NCI-H446 (cell line): ENCODE measurements at regions not wholly inside any gene's neighbourhood (a gene's known extent, or its start where the extent isn't known, plus 50 kb on each side); places are given as distances from the start of the nearest gene placed in this dataset.

Source experiments
- DNase-seq, 2 experiments: peaks; one replicate each; lab custom pipeline; 2025; lab: John Stamatoyannopoulos, UW

DNA sequence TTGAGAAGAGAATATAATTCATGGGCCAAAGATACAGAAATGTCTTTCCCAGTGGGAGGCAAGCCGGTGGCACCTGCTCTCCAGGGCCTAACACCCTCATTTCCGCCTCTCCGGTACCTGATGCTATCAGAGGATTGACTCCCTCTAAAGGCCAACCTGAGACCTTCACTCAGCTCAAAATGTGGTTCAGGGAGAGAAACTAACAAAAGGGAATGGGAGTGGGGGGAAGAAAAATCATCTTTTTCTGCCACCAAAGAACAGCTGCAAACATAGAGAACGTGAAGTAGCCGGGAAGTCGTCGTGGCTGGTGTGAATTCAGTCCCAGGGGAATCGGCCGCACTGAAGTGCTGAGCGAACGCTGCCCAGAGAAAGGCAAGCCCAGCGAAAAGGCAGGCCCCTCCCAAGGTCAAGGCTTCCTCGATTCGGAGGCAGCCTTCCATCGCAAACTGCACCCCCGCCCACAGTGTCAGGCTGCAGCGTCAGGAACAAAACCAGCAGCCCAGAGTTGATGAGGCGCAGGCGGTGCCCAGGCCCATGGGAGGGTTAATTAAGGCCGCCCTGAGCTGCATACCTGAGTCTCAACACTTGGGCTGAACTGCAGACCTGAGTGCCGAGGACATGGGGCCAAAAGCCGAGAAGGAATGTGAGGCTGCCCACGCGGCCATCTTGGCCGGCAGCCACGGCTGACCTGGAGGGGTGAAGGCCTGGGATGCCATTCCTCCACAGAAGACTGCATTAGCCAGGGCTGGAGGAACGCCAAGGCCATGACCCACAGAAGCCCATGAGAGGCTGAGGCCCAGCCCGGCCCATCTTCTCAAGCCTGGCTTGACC lies 160.2 kb downstream of the PSMG1 start:
- no peak for DNase-seq

DNA sequence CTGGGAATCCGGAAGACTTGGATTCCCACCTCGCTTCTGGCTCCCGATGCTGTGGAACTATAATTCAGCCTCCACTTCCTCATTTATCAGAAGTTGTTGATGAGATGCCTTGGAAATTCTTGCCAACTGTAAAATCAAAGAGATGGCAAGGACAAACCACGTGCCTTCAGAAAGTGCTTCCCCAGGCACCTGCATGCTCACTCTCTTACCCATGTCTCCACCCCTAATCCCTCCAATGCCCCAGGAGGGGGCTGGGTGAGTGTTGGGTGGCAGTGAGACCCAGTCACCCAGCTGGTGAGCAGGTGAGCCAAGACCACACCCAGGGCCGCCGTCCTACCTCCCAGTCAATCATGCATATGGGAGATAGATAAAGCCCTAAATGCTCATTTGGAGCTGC lies 160.8 kb downstream of the PSMG1 start:
- DNase-seq = no peak

GRCh38 chr21:39022035-39022434 lies 161.2 kb downstream of the PSMG1 start:
- no peak for DNase-seq

DNA sequence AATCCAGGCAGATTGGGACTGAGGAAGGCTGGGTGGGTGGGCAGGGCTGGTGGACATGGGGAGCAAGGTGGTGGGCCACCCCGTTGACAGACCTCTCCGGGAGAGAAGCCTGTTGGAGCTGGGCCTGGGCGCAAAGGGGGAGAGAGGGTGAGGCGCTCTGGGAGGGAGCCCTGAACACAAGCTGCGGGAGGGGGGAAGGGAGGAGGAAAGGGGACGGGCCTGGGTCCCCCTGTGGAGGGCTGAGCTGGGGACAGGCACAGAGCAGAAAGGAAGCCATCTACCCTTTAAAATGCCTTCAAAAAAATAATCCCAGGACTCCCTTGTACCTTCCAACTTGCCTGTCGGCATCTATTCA lies 161.8 kb downstream of the PSMG1 start:
- DNase-seq = no peak

DNA sequence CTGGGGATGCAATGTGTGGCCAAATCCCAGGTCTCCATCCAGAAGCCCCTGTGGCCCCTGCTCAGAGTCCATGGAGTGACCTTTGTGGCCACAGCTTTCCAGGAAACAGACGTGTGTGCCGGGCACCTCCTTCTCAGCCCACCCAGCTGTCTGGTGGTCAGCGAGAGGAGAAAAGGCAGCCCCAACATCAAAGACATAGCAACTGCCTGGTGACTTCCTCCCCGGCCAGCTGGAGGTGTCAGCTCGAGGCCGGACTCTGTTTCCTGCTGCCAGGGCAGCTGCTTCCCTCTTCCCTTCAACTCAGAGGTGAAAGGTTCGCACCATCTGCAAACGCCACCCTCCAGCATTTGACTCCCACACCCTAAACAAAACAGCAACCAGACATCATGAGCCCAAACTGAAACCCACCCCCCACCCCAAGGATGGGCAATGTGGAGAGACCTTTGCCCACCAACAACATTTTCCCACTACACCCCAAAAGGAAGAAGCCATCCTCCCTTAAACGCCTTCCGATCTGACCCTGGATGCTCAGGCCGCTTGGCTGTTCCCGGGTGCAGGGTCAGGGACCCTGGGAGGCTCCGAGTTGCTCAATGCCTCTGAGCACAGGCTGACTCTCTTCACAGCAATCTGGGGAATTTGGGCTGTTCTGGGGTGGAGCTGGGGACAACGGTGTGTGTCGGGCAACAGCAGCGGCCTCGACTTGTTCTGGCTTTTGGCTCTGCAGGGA lies 162.3 kb downstream of the PSMG1 start:
- no peak for DNase-seq

DNA sequence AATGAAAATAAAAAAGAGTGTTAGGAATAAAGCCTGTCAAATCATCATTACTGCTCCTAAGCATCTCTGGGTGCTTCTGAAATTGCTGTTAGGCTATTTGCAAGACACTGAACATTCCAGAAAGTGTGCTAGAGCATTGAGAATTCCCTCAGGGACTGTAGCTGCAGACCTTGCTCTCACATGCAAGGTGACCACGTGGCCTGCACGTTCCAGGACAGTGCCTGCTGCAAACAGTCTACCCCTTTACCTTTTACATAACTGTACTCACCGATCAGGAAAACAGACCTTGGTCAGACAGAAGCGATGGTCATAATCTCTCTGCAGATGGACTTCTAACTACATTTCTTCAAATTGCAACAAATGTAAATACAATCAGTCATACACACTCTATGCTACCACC lies 164.5 kb downstream of the PSMG1 start:
- DNase-seq = no peak

DNA sequence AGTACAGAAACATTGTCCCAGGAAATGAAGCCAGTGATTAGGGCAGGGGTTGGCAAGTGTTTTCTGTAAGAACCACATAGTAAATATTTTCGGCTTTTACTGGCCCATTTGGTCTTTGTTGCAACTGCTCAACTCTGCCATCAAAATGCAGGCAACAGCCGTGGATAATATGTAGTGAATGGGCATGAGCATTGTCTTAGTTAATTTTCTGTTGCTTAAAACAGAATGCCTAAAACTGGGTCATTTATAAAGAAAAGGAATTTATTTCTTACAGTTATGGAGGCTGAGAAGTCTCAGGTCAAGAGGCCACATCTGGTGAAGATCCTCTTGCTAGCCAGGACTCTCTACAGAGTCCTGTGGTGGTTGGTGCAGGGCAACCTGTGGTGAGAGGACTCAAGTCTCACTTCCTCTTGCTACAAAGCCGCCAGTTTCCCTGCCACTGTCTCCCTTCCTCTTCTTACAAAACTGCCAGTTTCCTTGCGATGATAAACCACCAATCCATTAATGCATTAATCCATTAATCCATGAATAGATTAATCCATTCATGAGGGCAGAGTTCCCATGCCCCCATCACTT lies 166.4 kb downstream of the PSMG1 start:
- no peak for DNase-seq

GRCh38 chr21:39014747-39015146 lies 168.5 kb downstream of the PSMG1 start:
- no peak for DNase-seq

DNA sequence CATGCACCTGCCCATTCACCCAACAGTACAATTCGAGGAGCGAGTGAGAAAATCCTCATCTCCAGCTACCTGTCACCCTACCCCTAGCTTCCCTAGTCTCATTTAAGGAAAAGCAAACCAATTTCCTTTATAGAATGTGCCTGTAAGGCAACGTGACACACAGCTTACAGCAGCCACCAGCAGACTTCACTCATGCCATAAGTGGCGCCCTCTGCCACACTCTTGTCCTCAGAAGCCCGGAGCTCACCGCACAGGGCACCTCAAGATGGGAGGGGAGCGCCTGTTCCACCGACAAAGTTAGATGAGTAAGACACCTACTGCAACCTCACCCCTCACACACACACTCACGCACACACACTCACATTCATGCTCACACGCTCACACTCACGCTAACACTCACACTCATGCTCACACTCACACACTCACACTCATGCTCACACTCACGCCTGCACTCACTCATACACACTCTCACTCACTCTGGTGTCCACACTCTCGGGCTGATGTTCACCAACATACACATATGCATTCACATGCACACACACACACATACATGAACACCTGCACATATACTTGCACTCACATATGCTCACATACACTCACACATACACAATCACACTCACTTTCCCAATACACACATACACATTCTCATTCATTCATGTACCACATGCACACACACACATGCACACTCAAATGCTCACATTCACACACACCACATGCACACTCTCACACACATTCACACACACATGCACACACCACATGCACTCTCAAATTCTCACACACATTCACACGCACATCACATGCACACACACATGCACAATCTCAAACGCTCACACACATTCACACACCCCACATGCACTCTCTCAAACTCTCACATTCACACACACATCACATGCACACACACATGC lies 170.7 kb downstream of the PSMG1 start:
- DNase-seq = no peak

DNA sequence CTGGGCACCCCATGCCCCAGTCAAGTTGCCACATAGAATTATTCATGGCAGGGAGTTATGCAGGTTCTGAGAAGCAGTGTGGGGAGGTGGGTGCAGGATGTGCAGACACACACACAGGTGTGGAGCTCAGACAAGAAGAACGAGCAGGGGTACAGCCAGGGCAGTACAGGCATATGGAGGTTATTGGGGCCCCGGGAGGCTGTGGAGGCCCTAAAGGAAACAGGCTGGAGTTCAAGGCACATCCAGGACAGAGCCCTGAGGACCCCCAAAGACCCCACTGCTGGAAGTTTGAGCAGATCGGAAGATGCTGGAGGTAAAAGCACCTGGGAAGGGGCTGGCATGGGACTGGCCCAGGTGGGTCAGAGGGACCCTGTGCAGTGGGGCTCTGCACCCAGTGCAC lies 171.3 kb downstream of the PSMG1 start:
- DNase-seq = no peak

DNA sequence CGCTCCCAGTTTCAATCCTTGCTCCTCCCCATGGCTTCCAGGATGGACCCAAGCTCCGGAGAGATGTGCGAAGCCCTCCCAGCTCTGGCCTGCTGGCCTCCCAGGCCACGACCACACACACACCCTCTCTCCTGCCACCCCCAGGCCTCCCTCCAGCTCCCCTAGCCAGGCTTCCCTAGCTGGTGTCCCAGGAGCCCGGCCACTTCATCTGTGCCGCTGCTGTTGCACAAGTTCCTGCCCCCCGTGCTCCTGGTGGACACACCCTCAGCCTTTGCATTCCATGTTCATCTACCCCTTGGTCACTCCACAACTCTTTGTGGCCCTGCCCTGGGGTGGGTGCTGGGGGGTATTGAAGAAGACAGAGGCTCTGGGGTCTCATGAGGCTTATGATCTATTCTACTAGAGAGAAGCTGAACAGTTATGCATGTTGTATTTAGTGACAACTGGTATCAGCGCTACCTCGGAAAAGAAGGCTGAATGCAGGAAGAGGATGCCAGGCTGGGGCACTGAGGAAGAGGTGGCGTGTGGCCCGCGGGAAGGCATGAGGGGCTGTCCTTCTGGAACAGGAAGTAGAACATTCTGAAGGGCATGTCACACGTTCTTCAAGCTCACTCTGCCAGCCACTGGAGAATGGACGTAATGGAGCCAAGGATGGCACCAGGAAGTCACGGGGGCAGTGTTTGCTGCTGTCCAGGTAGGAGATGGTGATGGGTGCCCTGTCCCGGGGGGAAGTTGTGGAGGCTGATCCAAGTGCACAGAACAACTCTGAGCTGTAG lies 172.4 kb downstream of the PSMG1 start:
- DNase-seq = no peak

DNA sequence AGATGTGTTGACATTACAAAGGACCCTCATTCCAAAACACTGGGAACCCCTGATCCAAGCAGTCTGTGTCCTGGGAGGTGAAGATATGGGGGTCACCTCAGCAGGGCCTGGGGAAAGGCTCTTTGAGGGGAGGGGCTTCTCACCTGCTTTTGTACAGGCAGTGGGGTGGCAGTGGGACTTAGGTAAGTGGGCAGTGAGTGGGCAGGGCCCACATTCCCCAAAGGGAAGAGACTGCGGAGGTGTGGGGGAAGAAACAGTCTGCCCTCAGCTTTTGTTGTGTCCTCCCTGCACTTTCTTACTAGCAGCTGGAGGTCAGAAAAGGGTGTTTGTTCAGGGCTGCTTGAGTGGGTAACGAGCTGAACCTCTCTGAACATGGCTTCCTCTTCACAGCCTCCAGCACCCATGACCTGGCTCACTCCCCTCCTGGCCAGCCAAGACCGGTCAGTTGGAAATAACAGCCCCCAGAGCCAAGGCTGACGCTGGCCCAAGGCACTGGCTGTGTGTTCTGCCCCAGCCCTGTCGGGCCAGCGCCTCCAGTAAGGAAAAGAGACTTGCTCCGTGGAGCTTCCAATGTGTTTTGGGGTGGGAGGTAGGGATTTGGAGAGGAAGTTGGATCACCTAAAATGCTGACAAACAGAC lies 173.5 kb downstream of the PSMG1 start:
- DNase-seq = no peak

DNA sequence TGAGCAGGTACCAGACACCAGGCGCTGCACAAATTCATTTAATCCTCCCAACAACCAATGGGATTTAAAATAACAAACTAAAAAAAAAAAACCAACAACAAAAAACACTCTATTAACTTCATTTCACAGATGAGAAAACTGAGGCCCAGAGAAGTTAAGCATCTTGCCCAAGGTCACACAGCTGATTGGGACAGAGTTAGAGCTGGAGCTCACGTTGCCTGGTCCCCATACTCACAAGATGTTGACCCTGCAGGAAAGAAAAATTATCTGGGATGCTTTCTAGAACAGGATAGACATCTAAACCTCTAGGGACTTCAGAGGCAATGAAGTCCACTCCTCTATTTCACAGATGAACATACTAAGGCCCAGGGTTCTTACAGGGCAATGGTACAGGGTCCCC lies 175.3 kb downstream of the PSMG1 start:
- DNase-seq = no peak

DNA sequence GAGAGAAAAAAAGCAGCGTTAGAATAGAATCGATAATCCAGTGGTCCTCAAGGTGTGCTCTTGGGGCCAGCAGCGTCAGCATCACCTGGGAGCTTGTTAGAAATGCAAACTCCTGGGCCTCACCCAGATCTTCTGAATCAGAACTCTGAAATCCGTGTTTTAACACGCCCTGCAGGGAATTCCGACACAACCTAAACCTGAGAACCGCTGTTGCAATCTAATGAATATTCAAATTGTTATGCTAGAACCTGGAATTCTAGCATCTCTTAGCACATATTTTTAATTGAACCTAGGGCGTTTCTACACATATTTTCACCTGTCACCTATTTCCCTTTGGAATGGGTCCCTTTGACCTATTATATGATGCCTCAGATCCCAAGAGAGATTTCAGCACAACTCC lies 175.7 kb downstream of the PSMG1 start:
- DNase-seq = no peak

GRCh38 chr21:39006571-39007311 lies 176.5 kb downstream of the PSMG1 start:
- DNase-seq = no peak

DNA sequence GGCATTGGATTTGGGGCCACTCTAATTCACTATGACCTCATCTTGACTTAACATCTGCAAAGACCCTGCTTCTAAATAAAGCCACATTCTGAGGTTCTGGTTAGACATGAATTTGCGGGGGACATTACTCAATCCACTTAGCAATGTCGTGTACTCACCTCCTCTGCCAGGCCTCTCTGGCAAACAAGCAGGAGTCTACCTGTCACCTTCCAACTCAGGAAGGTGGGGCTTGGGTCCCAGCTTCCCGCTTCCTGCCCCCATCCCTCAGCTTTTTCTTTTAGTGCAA lies 177.8 kb downstream of the PSMG1 start:
- no peak for DNase-seq

GRCh38 chr21:39004634-39005501 lies 178.4 kb downstream of the PSMG1 start:
- no peak for DNase-seq

DNA sequence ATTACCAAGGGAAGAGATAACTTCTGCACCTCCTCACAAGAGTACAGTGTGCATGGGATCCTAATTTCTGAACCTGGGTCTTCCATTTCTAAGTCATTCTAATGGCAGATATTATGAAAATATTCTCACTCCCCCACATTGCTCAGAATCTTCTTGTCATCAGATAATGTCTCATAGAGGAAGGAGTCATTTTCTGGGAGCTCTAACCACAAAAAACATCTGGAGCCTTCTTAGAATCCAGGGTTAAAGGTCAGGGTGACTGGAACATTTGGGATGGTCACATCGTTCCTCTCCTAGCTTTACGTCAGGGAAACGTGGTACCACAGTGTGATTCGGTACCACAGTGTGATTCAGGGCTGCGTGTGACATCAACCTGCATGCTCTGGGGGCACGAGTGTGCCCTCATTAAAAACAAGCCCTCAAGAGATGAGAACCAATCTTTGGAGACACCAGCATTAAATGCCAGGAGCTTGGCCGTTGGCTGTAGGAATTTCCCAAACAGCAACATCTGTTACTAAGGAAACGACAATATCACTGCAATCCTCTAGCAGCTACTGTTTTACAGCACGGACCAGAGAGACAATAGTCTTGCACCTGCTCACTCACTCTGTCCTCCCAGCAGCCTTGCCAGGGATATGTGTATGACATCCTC lies 179.1 kb downstream of the PSMG1 start:
- no peak for DNase-seq

DNA sequence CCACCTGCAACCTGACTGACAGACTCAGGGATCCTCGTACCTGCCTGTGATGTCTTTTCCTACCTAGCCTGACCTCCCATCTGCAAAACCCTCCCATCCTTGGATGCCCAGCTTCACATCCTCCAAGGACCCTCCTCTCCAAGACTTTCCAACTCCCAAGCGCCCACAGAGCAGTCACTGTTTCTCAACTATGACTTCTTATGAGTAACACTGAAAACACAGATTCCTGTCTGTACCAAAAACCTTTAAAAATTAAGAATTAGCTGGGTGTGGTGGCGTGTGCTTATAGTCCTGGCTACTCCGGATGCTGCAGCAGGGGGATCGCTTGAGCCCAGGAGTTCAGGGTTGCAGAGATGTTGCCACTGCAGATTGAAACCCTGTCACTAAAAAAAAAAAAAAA lies 181.9 kb downstream of the PSMG1 start:
- no peak for DNase-seq
